B cell (primary cell): ENCODE measurements at regions not wholly inside any gene's neighbourhood (a gene's known extent, or its start where the extent isn't known, plus 50 kb on each side); places are given as distances from the start of the nearest gene placed in this dataset.

Experiments used
- ATAC-seq: fragments of 200-7000 bp; cut with Tn5 transposase; one replicate; pipeline ENCODE4 v1.10.0; 2021; ENCODE audit warnings: low read depth, mild to moderate bottlenecking, moderate number of reproducible peaks, moderate library complexity
- CTCF ChIA-PET: fragments of 350-600 bp; sonication (Branson Sonifier 250); formaldehyde crosslinking; loops from one replicate; lab custom pipeline; 2021; ENCODE audit warnings: antibody characterized with exemption, inconsistent platforms; lab: Charles Lee
- POLR2A ChIA-PET: fragments of 350-600 bp; sonication (Branson Sonifier 250); formaldehyde crosslinking; loops from one replicate; lab custom pipeline; 2021; ENCODE audit warnings: antibody characterized with exemption; lab: Charles Lee
- DNase-seq: peaks from one replicate; pipeline ENCODE4 v3.0.0; 2013
- H2AFZ ChIP-seq: 2 replicates; pipeline ENCODE4 v1.6.1; 2012; ENCODE audit warnings: mild to moderate bottlenecking, low read depth, low read length; ENCODE audit not compliant: insufficient read depth, poor library complexity, severe bottlenecking
- H3K27ac ChIP-seq, 2 donors: 1 replicate in 1 of 2; 2 replicates in 1 of 2; pipeline ENCODE4 v1.5.1; 2012 to 2013; ENCODE audit warnings: low read length in 2 of 2, mild to moderate bottlenecking in 2 of 2, moderate library complexity in 1 of 2
- H3K27me3 ChIP-seq, 4 experiments: fragments of 200-600 bp in 1 of 4; sonication (generic) in 1 of 4; replicated peaks in 1 of 4; 1 replicate in 2 of 4; 2 replicates in 2 of 4; pipeline versions ENCODE4 v1.6.1 to v1.7.0; 2013 to 2016; ENCODE audit warnings: low read length in 3 of 4, mild to moderate bottlenecking in 2 of 4, mixed read lengths in 1 of 4, moderate library complexity in 1 of 4; ENCODE audit not compliant: insufficient read depth in 4 of 4, control insufficient read depth in 3 of 4; ENCODE audit errors: control extremely low read depth in 1 of 4
- H3K36me3 ChIP-seq, 2 experiments: replicated peaks in 1 of 2; 1 replicate in 1 of 2; 2 replicates in 1 of 2; pipeline versions ENCODE4 v1.6.1 to v1.7.1; 2013; ENCODE audit warnings: low read length in 1 of 2; ENCODE audit not compliant: insufficient read depth in 2 of 2, control insufficient read depth in 1 of 2; ENCODE audit errors: control extremely low read depth in 1 of 2, extremely low read depth in 1 of 2
- H3K4me1 ChIP-seq, 2 donors: fragments of 200-600 bp in 1 of 2; sonication (generic) in 1 of 2; 1 replicate in 1 of 2; 2 replicates in 1 of 2; pipeline versions ENCODE4 v1.5.1 to v1.6.1; 2013 to 2017; ENCODE audit warnings: low read length in 2 of 2; ENCODE audit not compliant: control insufficient read depth in 2 of 2, insufficient read depth in 2 of 2
- H3K4me2 ChIP-seq: replicated peaks from 2 replicates; pipeline ENCODE3; 2012; ENCODE audit warnings: mild to moderate bottlenecking, low read depth, low read length; ENCODE audit not compliant: poor library complexity, severe bottlenecking
- H3K4me3 ChIP-seq, 5 experiments: fragments of 200-600 bp in 1 of 5; sonication (generic) in 1 of 5; 1 replicate in 3 of 5; 2 replicates in 2 of 5; pipeline versions ENCODE4 v1.5.1 to v1.7.0; 2011 to 2016; ENCODE audit warnings: low read length in 4 of 5, mild to moderate bottlenecking in 4 of 5, low read depth in 2 of 5, control low read depth in 1 of 5, moderate library complexity in 1 of 5; ENCODE audit not compliant: insufficient read depth in 1 of 5; ENCODE audit errors: control extremely low read depth in 1 of 5, extremely low read depth in 1 of 5
- H3K79me2 ChIP-seq: fragments of 200-600 bp; sonication (generic); one replicate; pipeline ENCODE4 v1.6.0; 2016; ENCODE audit warnings: low read length; ENCODE audit not compliant: control insufficient read depth, insufficient read depth
- H3K9ac ChIP-seq: fragments of 200-600 bp; sonication (generic); 2 replicates; pipeline ENCODE4 v1.6.1; 2017; ENCODE audit warnings: mild to moderate bottlenecking, low read length, moderate library complexity
- H3K9me3 ChIP-seq, 3 donors: one replicate each; pipeline versions ENCODE4 v1.6.1 to v1.7.1; 2013; ENCODE audit warnings: low read length in 2 of 3; ENCODE audit not compliant: control insufficient read depth in 2 of 3, insufficient read depth in 1 of 3; ENCODE audit errors: control extremely low read depth in 1 of 3
- H4K20me1 ChIP-seq: 2 replicates; pipeline ENCODE4 v1.6.0; 2012; ENCODE audit warnings: mild to moderate bottlenecking, low read length; ENCODE audit not compliant: insufficient read depth, control insufficient read depth, poor library complexity, severe bottlenecking
- H3K27ac Mint-ChIP-seq: one replicate; pipeline ENCODE4 v1.8.0; 2021; ENCODE audit warnings: mixed read lengths
- H3K27me3 Mint-ChIP-seq: one replicate; pipeline ENCODE4 v1.8.0; 2021; ENCODE audit warnings: mixed read lengths
- H3K4me1 Mint-ChIP-seq: one replicate; pipeline ENCODE4 v1.8.0; 2021; ENCODE audit warnings: mixed read lengths
- H3K4me3 Mint-ChIP-seq: one replicate; pipeline ENCODE4 v1.8.0; 2021; ENCODE audit warnings: mixed read lengths
- H3K9me3 Mint-ChIP-seq: one replicate; pipeline ENCODE4 v1.8.0; 2022; ENCODE audit warnings: mixed read lengths; ENCODE audit not compliant: insufficient read depth
- CTCF ChIP-seq: fragments of 200-600 bp; IDR thresholded peaks from one replicate; pipeline ENCODE4 v1.8.0; 2022; ENCODE audit warnings: antibody characterized with exemption, mild to moderate bottlenecking
- EZH2 ChIP-seq: IDR thresholded peaks from 2 replicates; pipeline ENCODE4 v1.6.1; 2012; ENCODE audit warnings: borderline replicate concordance, low read depth, mild to moderate bottlenecking, moderate library complexity, low read length; ENCODE audit not compliant: insufficient read depth, poor library complexity, severe bottlenecking
- WGBS: methylation state at CpG from one replicate; pipeline ENCODE4 v1.1.5; 2013; ENCODE audit warnings: missing lambda C conversion rate; ENCODE audit not compliant: insufficient coverage; 5-methylcytosine and 5-hydroxymethylcytosine counted together
- intact Hi-C: fragments of 100-400 bp; cut with micrococcal nuclease; formaldehyde crosslinking; loops from one replicate; pipeline ENCODE4 v1.10.0; 2022

GRCh38 chr3:82736696-82737277 is 975.3 kb upstream of the GBE1 start:
- no peak overlapping the region for H3K27ac ChIP-seq
- Mint-ChIP-seq H3K4me1 (no peaks in the 10 kb centered on the region), H3K27me3 (no peaks in the 10 kb centered on the region), H3K27ac (no peak overlapping the region), H3K9me3 (peaks cover 2% of the 10 kb centered on the region), H3K4me3 (no peak overlapping the region)
- no peaks in the 10 kb centered on the region for H3K27me3 ChIP-seq
- no peak for ATAC-seq
- no peak overlapping the region for H3K9ac ChIP-seq
- intact Hi-C loops, result no loop called here
- no peaks in the 10 kb centered on the region for H3K79me2 ChIP-seq
- DNase-seq, result no peak
- no peaks in the 10 kb centered on the region for H3K36me3 ChIP-seq
- whole genome bisulfite sequencing, result 33% methylated on average over 1 of the region's 5 CpGs
- H2AFZ ChIP-seq, result no peak overlapping the region
- no peaks in the 10 kb centered on the region for H3K9me3 ChIP-seq
- no peaks in the 10 kb centered on the region for H4K20me1 ChIP-seq
- TF ChIP-seq EZH2 (no peak), CTCF (no peak)
- no peak overlapping the region for H3K4me2 ChIP-seq
- ChIA-PET POLR2A (no interaction called here), CTCF (no interaction called here)
- H3K4me1 ChIP-seq, result no peaks in the 10 kb centered on the region
- H3K4me3 ChIP-seq, result no peak overlapping the region

GRCh38 chr3:82715091-82715856 is 953.8 kb upstream of the GBE1 start:
- H3K4me2 ChIP-seq, result no peak overlapping the region
- H3K27ac ChIP-seq, result no peak overlapping the region
- H3K9me3 Mint-ChIP-seq, result peaks cover 7% of the 10 kb centered on the region
- ATAC-seq (no peak), DNase-seq (no peak)
- H3K9ac ChIP-seq, result no peak overlapping the region
- H3K27me3 ChIP-seq, result no peaks in the 10 kb centered on the region
- H3K4me3 ChIP-seq, result no peak overlapping the region
- intact Hi-C loops, result no loop called here
- TF ChIP-seq EZH2, result no peak
- TF ChIP-seq CTCF, result no peak
- no peaks in the 10 kb centered on the region for H3K79me2 ChIP-seq
- POLR2A ChIA-PET, result no interaction called here
- no peaks in the 10 kb centered on the region for H3K36me3 ChIP-seq
- H4K20me1 ChIP-seq, result no peaks in the 10 kb centered on the region
- H3K4me3 Mint-ChIP-seq, result no peak overlapping the region
- peaks cover 0 to 16% (median 0%) of the 10 kb centered on the region in 3 donors for H3K9me3 ChIP-seq
- no peak overlapping the region for H3K27ac Mint-ChIP-seq
- 94% methylated on average over 53 of the region's 53 CpGs for WGBS
- no peaks in the 10 kb centered on the region for H3K4me1 Mint-ChIP-seq
- CTCF ChIA-PET, result interaction anchor here (1.2 kb wide), 1 partner anchor 20 kb away, joined by 3 read pairs; no protein-coding TSS in a partner anchor
- H3K27me3 Mint-ChIP-seq, result no peaks in the 10 kb centered on the region
- H2AFZ ChIP-seq, result no peak overlapping the region
- no peaks in the 10 kb centered on the region for H3K4me1 ChIP-seq
